ENCODE measurements at regions not wholly inside any gene's neighbourhood (a gene's known extent, or its start where the extent isn't known, plus 50 kb on each side); places are given as distances from the start of the nearest gene placed in this dataset.

- TF ChIP-seq, protein P1, sequence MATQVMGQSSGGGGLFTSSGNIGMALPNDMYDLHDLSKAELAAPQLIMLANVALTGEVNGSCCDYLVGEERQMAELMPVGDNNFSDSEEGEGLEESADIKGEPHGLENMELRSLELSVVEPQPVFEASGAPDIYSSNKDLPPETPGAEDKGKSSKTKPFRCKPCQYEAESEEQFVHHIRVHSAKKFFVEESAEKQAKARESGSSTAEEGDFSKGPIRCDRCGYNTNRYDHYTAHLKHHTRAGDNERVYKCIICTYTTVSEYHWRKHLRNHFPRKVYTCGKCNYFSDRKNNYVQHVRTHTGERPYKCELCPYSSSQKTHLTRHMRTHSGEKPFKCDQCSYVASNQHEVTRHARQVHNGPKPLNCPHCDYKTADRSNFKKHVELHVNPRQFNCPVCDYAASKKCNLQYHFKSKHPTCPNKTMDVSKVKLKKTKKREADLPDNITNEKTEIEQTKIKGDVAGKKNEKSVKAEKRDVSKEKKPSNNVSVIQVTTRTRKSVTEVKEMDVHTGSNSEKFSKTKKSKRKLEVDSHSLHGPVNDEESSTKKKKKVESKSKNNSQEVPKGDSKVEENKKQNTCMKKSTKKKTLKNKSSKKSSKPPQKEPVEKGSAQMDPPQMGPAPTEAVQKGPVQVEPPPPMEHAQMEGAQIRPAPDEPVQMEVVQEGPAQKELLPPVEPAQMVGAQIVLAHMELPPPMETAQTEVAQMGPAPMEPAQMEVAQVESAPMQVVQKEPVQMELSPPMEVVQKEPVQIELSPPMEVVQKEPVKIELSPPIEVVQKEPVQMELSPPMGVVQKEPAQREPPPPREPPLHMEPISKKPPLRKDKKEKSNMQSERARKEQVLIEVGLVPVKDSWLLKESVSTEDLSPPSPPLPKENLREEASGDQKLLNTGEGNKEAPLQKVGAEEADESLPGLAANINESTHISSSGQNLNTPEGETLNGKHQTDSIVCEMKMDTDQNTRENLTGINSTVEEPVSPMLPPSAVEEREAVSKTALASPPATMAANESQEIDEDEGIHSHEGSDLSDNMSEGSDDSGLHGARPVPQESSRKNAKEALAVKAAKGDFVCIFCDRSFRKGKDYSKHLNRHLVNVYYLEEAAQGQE (IDR thresholded peaks at IDR 0.05; ENCODE audit: insufficient replicate concordance, low read depth): no peak
- no peak for TF ChIP-seq CTCF (IDR thresholded peaks at IDR 0.05; ENCODE audit: insufficient read depth, low read length)
- no peak for TF ChIP-seq POLR2AphosphoS5 (IDR thresholded peaks at IDR 0.05; ENCODE audit: low read depth)
- TF ChIP-seq GABPA (IDR thresholded peaks at IDR 0.05; ENCODE audit: low read depth): no peak
- TF ChIP-seq SPI1 (IDR thresholded peaks at IDR 0.05; ENCODE audit: borderline replicate concordance, low read depth): no peak
Observed at GRCh38 chr12:76669981-76670380, 93.9 kb upstream of the ZDHHC17 start.

All from HL-60 (cell line).